ENCODE measurements at regions not wholly inside any gene's neighbourhood (a gene's known extent, or its start where the extent isn't known, plus 50 kb on each side); places are given as distances from the start of the nearest gene placed in this dataset.

DNA sequence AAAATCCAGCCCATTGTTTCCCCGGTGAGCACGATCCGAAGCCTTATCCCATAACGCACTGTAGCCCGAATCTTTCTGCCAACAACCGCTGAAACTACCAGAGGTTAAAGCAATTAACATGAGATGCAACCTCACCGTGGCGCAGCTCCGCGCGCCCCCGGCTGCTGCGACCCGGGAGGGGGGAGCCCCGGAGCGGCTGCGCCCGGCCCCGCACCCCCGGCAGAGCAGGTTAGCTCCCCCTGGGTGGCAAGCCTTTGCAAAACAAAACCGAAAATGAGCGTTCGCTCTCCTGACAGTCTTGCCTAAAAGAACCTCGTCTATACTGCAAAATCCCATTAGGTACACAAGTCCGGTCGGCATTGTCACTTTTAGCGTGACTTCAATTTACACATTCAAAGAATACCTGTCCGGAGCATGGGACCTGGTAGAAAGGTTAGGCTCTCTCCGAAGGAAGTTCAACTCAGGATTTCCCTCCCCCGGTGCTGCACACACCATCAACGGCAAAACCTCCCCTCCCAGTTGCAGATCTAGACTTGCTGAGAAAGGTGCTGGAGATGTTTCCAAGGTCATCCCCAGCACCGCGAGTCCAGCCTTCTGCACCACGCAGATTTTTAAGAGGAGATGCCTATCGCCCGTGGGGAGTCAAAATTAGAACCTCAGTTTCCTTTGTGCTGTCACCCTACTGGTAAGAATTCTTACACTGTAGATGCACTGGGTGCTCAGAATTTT lies 107.5 kb downstream of the ZNF281 start (continued):
- TF ChIP-seq PCBP2 (optimal IDR thresholded peaks at IDR 0.05; ENCODE audit: low read depth, low read length, poor library complexity, severe bottlenecking), result no peak
- TF ChIP-seq ZSCAN25 (CRISPR knock-in tag; IDR thresholded peaks at IDR 0.05), result peak; percentile 55; the same call in 1 of the 2 replicates
- TF ChIP-seq ZNF232 (CRISPR knock-in tag; IDR thresholded peaks at IDR 0.05; ENCODE audit: borderline replicate concordance), result no peak
- TF ChIP-seq ZNF564 (CRISPR knock-in tag; IDR thresholded peaks at IDR 0.05), result no peak
- TF ChIP-seq ZNF143 (CRISPR knock-in tag; IDR thresholded peaks at IDR 0.05), result no peak
- no peak for TF ChIP-seq NR2F2 (IDR thresholded peaks at IDR 0.05; ENCODE audit: borderline replicate concordance, low read depth)
- TF ChIP-seq MATR3 (CRISPR knock-in tag; IDR thresholded peaks at IDR 0.05), result no peak
- no peak for TF ChIP-seq ZSCAN21 (CRISPR knock-in tag; IDR thresholded peaks at IDR 0.05; ENCODE audit: borderline replicate concordance)
- no peak for TF ChIP-seq DDIT3 (CRISPR knock-in tag; IDR thresholded peaks at IDR 0.05)
- TF ChIP-seq, protein P1, sequence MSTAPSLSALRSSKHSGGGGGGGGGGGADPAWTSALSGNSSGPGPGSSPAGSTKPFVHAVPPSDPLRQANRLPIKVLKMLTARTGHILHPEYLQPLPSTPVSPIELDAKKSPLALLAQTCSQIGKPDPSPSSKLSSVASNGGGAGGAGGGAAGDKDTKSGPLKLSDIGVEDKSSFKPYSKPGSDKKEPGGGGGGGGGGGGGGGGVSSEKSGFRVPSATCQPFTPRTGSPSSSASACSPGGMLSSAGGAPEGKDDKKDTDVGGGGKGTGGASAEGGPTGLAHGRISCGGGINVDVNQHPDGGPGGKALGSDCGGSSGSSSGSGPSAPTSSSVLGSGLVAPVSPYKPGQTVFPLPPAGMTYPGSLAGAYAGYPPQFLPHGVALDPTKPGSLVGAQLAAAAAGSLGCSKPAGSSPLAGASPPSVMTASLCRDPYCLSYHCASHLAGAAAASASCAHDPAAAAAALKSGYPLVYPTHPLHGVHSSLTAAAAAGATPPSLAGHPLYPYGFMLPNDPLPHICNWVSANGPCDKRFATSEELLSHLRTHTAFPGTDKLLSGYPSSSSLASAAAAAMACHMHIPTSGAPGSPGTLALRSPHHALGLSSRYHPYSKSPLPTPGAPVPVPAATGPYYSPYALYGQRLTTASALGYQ (CRISPR knock-in tag; IDR thresholded peaks at IDR 0.05), result no peak
- peak; percentile 62; the same call in 1 of the 2 replicates for TF ChIP-seq ZNF687 (CRISPR knock-in tag; IDR thresholded peaks at IDR 0.05)
- no peak for TF ChIP-seq WIZ (CRISPR knock-in tag; IDR thresholded peaks at IDR 0.05)
- no peak for TF ChIP-seq SRF (IDR thresholded peaks at IDR 0.05; ENCODE audit: low read depth, low read length)
- no peak for TF ChIP-seq TAF15 (IDR thresholded peaks at IDR 0.05; ENCODE audit: low read depth, low read length, poor library complexity, severe bottlenecking)
- TF ChIP-seq MAZ (IDR thresholded peaks at IDR 0.05; ENCODE audit: borderline replicate concordance, low read depth, low read length), result 0 out of 2 replicates have a peak, but pooled peaks have one; percentile 25
- TF ChIP-seq MAZ (CRISPR knock-in tag; IDR thresholded peaks at IDR 0.05; ENCODE audit: low read depth), result no peak
- no peak for TF ChIP-seq NBN (conservative IDR thresholded peaks at IDR 0.05)
- no peak for TF ChIP-seq ZNF280B (CRISPR knock-in tag; IDR thresholded peaks at IDR 0.05; ENCODE audit: borderline replicate concordance)
- TF ChIP-seq ZC3H4 (CRISPR knock-in tag; IDR thresholded peaks at IDR 0.05; ENCODE audit: borderline replicate concordance), result no peak
- TF ChIP-seq ZNF296 (CRISPR knock-in tag; conservative IDR thresholded peaks at IDR 0.05), result no peak
- no peak for TF ChIP-seq ZNF615 (CRISPR knock-in tag; IDR thresholded peaks at IDR 0.05; ENCODE audit: borderline replicate concordance)
- 0 out of 2 replicates have a peak, but pooled peaks have one; percentile 19 for TF ChIP-seq SALL1 (CRISPR knock-in tag; IDR thresholded peaks at IDR 0.05)
- no peak for TF ChIP-seq ZNF605 (CRISPR knock-in tag; IDR thresholded peaks at IDR 0.05)
- no peak for TF ChIP-seq CBFB (CRISPR knock-in tag; IDR thresholded peaks at IDR 0.05)

All from HepG2 (cell line).